Smooth muscle cell (in vitro differentiated cells): ENCODE measurements at regions not wholly inside any gene's neighbourhood (a gene's known extent, or its start where the extent isn't known, plus 50 kb on each side); places are given as distances from the start of the nearest gene placed in this dataset.

Source experiments
- DNase-seq: peaks from one replicate; lab custom pipeline; 2025; ENCODE audit not compliant: unreplicated experiment; lab: John Stamatoyannopoulos, UW
- H2AFZ ChIP-seq: fragments of 200-600 bp; sonication (generic); 2 replicates; pipeline ENCODE4 v1.6.0; 2016; ENCODE audit warnings: antibody characterized with exemption, low read depth, mild to moderate bottlenecking
- H3F3A ChIP-seq: fragments of 200-600 bp; sonication (generic); 2 replicates; pipeline ENCODE4 v1.6.0; 2017; ENCODE audit warnings: antibody characterized with exemption, low read depth
- H3K27ac ChIP-seq: fragments of 200-600 bp; sonication (generic); 2 replicates; pipeline ENCODE4 v1.5.1; 2016; ENCODE audit warnings: low read depth, mild to moderate bottlenecking
- H3K27me3 ChIP-seq: fragments of 200-600 bp; sonication (generic); 2 replicates; pipeline ENCODE4 v1.6.1; 2016; ENCODE audit warnings: low read depth, mild to moderate bottlenecking
- H3K36me3 ChIP-seq: fragments of 200-600 bp; sonication (generic); 2 replicates; pipeline ENCODE4 v1.5.1; 2016; ENCODE audit warnings: low read depth
- H3K4me1 ChIP-seq: fragments of 200-600 bp; sonication (generic); 2 replicates; pipeline ENCODE4 v1.5.1; 2016; ENCODE audit warnings: low read depth
- H3K4me2 ChIP-seq: fragments of 200-600 bp; sonication (generic); 2 replicates; pipeline ENCODE4 v1.6.0; 2016; ENCODE audit warnings: mild to moderate bottlenecking
- H3K4me3 ChIP-seq: fragments of 200-600 bp; sonication (generic); 2 replicates; pipeline ENCODE4 v1.5.1; 2016; ENCODE audit warnings: mild to moderate bottlenecking
- H3K79me2 ChIP-seq: fragments of 200-600 bp; sonication (generic); 2 replicates; pipeline ENCODE4 v1.6.0; 2016; ENCODE audit warnings: low read depth, mild to moderate bottlenecking
- H3K9ac ChIP-seq: fragments of 200-600 bp; sonication (generic); 2 replicates; pipeline ENCODE4 v1.6.0; 2016; ENCODE audit warnings: low read depth
- H3K9me3 ChIP-seq: fragments of 200-600 bp; sonication (generic); replicated peaks from 2 replicates; pipeline ENCODE4 v1.5.1; 2016; ENCODE audit warnings: low read depth
- H4K20me1 ChIP-seq: fragments of 200-600 bp; sonication (generic); 2 replicates; pipeline ENCODE4 v1.6.0; 2016; ENCODE audit warnings: low read depth
- WGBS: methylation state at CpG from one replicate; pipeline ENCODE4 v1.1.7; 2016; ENCODE audit warnings: low lambda C conversion rate; 5-methylcytosine and 5-hydroxymethylcytosine counted together
- TF ChIP-seq, protein P1 (sequence below): fragments of 200-600 bp; sonication (generic); IDR thresholded peaks from 2 replicates; pipeline ENCODE4 v1.5.1; 2017; ENCODE audit warnings: borderline replicate concordance, mild to moderate bottlenecking, antibody characterized with exemption; ENCODE audit not compliant: insufficient read depth, poor library complexity, severe bottlenecking

GRCh38 chr2:234790380-234790779, 161.4 kb upstream of the SH3BP4 start:
- Histone ChIP-seq H3K9me3 (no peaks in the 10 kb centered on the region), H3K4me2 (peak overlapping the region; percentile 34), H3K79me2 (no peaks in the 10 kb centered on the region), H3K36me3 (no peaks in the 10 kb centered on the region), H3K9ac (no peak overlapping the region), H3K27me3 (no peaks in the 10 kb centered on the region), H2AFZ (no peak overlapping the region), H3K4me1 (peaks cover 13% of the 10 kb centered on the region), H3K4me3 (no peak overlapping the region), H3K27ac (peak overlapping the region; percentile 87), H3F3A (no peaks in the 10 kb centered on the region), H4K20me1 (no peaks in the 10 kb centered on the region)
- DNase-seq: no peak
- TF ChIP-seq, protein P1, sequence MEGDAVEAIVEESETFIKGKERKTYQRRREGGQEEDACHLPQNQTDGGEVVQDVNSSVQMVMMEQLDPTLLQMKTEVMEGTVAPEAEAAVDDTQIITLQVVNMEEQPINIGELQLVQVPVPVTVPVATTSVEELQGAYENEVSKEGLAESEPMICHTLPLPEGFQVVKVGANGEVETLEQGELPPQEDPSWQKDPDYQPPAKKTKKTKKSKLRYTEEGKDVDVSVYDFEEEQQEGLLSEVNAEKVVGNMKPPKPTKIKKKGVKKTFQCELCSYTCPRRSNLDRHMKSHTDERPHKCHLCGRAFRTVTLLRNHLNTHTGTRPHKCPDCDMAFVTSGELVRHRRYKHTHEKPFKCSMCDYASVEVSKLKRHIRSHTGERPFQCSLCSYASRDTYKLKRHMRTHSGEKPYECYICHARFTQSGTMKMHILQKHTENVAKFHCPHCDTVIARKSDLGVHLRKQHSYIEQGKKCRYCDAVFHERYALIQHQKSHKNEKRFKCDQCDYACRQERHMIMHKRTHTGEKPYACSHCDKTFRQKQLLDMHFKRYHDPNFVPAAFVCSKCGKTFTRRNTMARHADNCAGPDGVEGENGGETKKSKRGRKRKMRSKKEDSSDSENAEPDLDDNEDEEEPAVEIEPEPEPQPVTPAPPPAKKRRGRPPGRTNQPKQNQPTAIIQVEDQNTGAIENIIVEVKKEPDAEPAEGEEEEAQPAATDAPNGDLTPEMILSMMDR: no peak
- 57% methylated on average over 10 of the region's 10 CpGs for WGBS

DNA sequence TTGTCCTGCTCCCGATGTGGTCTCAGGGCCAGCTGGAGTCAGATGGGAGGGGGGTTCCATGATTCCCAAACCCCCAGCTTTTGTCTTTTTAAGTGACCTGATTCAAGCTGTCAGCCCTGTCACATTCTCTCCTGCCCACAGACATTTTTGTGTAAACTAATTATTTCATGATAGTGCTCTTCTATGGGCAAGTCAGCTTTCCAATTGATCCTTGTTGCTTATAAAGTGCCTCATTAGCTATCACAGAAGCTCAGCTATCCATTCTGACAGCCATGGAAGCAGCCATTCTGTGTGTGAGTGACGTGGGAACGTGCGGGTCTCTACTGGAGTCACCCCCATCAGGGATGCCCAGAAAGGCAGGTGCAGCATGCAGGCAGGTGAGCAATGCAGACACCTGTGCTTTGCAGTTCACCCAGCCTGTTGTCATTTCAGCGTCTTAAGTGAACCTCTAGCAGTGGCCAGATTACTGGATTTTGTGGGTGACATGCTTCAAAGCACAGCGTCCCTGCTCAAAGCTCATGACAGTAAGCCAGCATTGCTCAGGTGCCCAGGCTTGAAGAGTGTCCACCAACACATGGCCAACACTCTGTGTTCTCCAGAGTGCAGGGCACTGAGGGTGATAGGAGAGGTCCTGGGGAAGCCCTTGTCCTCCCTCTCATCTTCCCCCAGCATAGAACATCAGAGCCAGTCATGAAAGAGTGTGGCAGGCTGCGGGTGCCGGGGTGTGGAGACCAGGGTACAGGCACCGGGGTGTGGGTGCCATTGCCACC, 162.1 kb upstream of the SH3BP4 start:
- Histone ChIP-seq H3K4me3 (no peak overlapping the region), H3K9ac (no peak overlapping the region), H3K27me3 (no peaks in the 10 kb centered on the region), H3K4me2 (peak overlapping the region; percentile 34), H3K27ac (peak overlapping the region; percentile 87), H3K9me3 (no peaks in the 10 kb centered on the region), H3K4me1 (peaks cover 13% of the 10 kb centered on the region), H4K20me1 (no peaks in the 10 kb centered on the region), H3K36me3 (no peaks in the 10 kb centered on the region), H3F3A (no peaks in the 10 kb centered on the region), H2AFZ (no peak overlapping the region), H3K79me2 (no peaks in the 10 kb centered on the region)
- no peak for DNase-seq
- TF ChIP-seq, protein P1: no peak
- 94% methylated on average over 9 of the region's 9 CpGs for WGBS

DNA sequence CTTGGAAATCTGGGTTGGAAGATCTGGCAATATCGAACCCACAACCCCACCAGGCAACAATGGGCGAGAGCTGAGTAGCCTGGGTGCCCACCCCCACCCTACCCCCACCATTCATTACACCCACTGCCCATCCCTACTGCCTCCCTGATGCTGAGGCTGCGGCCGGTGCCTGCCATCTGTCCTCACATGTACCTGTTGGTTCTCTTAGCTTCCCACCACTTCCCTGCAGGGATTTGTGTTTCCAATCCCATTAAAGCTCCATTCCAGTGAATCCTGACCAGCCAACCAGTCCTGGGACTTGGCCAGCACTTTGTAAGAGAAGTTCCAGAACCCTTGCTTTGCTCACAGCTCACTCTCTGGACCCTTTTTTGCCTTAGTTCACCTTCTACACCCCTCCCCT, 163.0 kb upstream of the SH3BP4 start:
- peaks cover 13% of the 10 kb centered on the region for H3K4me1 ChIP-seq
- 85% methylated on average over 4 of the region's 4 CpGs for WGBS
- DNase-seq: no peak
- no peak overlapping the region for H3K27ac ChIP-seq
- TF ChIP-seq, protein P1: no peak
- H2AFZ ChIP-seq: no peak overlapping the region
- no peaks in the 10 kb centered on the region for H3F3A ChIP-seq
- no peak overlapping the region for H3K4me3 ChIP-seq
- no peaks in the 10 kb centered on the region for H4K20me1 ChIP-seq
- H3K9me3 ChIP-seq: no peaks in the 10 kb centered on the region
- no peak overlapping the region for H3K9ac ChIP-seq
- H3K36me3 ChIP-seq: no peaks in the 10 kb centered on the region
- H3K79me2 ChIP-seq: no peaks in the 10 kb centered on the region
- H3K4me2 ChIP-seq: no peak overlapping the region
- no peaks in the 10 kb centered on the region for H3K27me3 ChIP-seq

DNA sequence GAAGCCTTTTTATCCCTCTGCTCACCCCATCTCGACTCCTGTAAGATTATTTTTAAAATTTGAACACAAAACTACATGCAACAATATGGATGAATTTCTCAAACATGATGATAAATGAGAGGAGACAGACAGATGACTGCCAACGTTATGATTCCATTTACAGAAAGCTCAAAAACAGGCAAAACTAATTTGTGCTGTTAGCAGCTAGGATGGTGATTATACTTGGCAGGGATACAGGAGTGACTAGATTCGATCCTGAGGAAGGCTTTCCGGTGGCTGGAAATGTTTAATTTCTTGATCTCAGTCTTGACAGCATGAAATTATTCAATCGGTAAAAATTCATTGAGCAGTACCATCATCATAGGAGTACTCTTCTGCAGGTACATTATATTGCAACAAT, 163.4 kb upstream of the SH3BP4 start:
- WGBS: 88% methylated on average over 5 of the region's 5 CpGs
- H3K36me3 ChIP-seq: no peaks in the 10 kb centered on the region
- no peaks in the 10 kb centered on the region for H3K9me3 ChIP-seq
- TF ChIP-seq, protein P1: no peak
- DNase-seq: no peak
- H2AFZ ChIP-seq: no peak overlapping the region
- no peak overlapping the region for H3K4me2 ChIP-seq
- no peaks in the 10 kb centered on the region for H3K27me3 ChIP-seq
- no peak overlapping the region for H3K27ac ChIP-seq
- H3K9ac ChIP-seq: no peak overlapping the region
- H3K4me3 ChIP-seq: no peak overlapping the region
- H3K79me2 ChIP-seq: no peaks in the 10 kb centered on the region
- no peaks in the 10 kb centered on the region for H3F3A ChIP-seq
- H3K4me1 ChIP-seq: peaks cover 13% of the 10 kb centered on the region
- no peaks in the 10 kb centered on the region for H4K20me1 ChIP-seq
